GM18519 (cell line): ENCODE measurements at regions not wholly inside any gene's neighbourhood (a gene's known extent, or its start where the extent isn't known, plus 50 kb on each side); places are given as distances from the start of the nearest gene placed in this dataset.
A peak's percentile ranks its signal among the peaks of the same experiment; 100 is the strongest.

Experiments used
- ATAC-seq: cut with Tn5 transposase; IDR thresholded peaks from one replicate; pipeline ENCODE4 v1.9.1; 2021; ENCODE audit warnings: mild to moderate bottlenecking, moderate library complexity; ENCODE audit not compliant: unreplicated experiment, low FRiP score

- ATAC-seq: no peak
Observed at GRCh38 chr10:4081685-4082111, 296.7 kb upstream of the KLF6 start.

GRCh38 chr10:4080225-4080805 is 295.3 kb upstream of the KLF6 start:
- ATAC-seq: no peak

- no peak for ATAC-seq
Observed at GRCh38 chr10:4079803-4080202, 294.8 kb upstream of the KLF6 start.

- no peak for ATAC-seq
Observed at GRCh38 chr10:4077804-4078203, 292.8 kb upstream of the KLF6 start.

- ATAC-seq: no peak
Observed at GRCh38 chr10:4076983-4077382, 292.0 kb upstream of the KLF6 start.

GRCh38 chr10:4075443-4075842 is 290.4 kb upstream of the KLF6 start:
- no peak for ATAC-seq

- no peak for ATAC-seq
Observed at GRCh38 chr10:4074545-4075407, 289.8 kb upstream of the KLF6 start.

- ATAC-seq: no peak
Observed at GRCh38 chr10:4073912-4074311, 288.9 kb upstream of the KLF6 start.

GRCh38 chr10:4070921-4071660 is 286.1 kb upstream of the KLF6 start:
- ATAC-seq: no peak

- no peak for ATAC-seq
Observed at GRCh38 chr10:4070184-4070583, 285.2 kb upstream of the KLF6 start.

- no peak for ATAC-seq
Observed at GRCh38 chr10:4069491-4069890, 284.5 kb upstream of the KLF6 start.

- no peak for ATAC-seq
Observed at GRCh38 chr10:4068629-4069028, 283.6 kb upstream of the KLF6 start.

GRCh38 chr10:4067931-4068561 is 283.0 kb upstream of the KLF6 start:
- no peak for ATAC-seq

GRCh38 chr10:4067531-4067930 is 282.5 kb upstream of the KLF6 start:
- ATAC-seq: no peak

GRCh38 chr10:4066581-4067390 is 281.8 kb upstream of the KLF6 start:
- ATAC-seq: peak; percentile 45

GRCh38 chr10:4064489-4064888 is 279.5 kb upstream of the KLF6 start:
- ATAC-seq: no peak

- no peak for ATAC-seq
Observed at GRCh38 chr10:4063717-4064116, 278.7 kb upstream of the KLF6 start.

- no peak for ATAC-seq
Observed at GRCh38 chr10:4062751-4063150, 277.7 kb upstream of the KLF6 start.

- ATAC-seq: no peak
Observed at GRCh38 chr10:4062072-4062471, 277.1 kb upstream of the KLF6 start.

- no peak for ATAC-seq
Observed at GRCh38 chr10:4061441-4061951, 276.5 kb upstream of the KLF6 start.
